Panc1 (cell line): ENCODE measurements at regions not wholly inside any gene's neighbourhood (a gene's known extent, or its start where the extent isn't known, plus 50 kb on each side); places are given as distances from the start of the nearest gene placed in this dataset.

Source experiments
- ATAC-seq: fragments of 200-7000 bp; cut with Tn5 transposase; 2 replicates; pipeline ENCODE4 v1.9.1; 2020; ENCODE audit warnings: mild to moderate bottlenecking, moderate library complexity
- BruUV-seq: library from RNA; stranded (reverse); fragments of 400-500 nt; replicated peaks from 2 replicates; lab custom pipeline; 2021; lab: Mats Ljungman, UMichigan
- CTCF ChIA-PET: fragments of 300-600 bp; sonication (Branson Sonifier 250); formaldehyde crosslinking; loops from one replicate; lab custom pipeline; 2022; ENCODE audit warnings: antibody characterized with exemption; lab: Charles Lee
- POLR2A ChIA-PET: fragments of 300-600 bp; sonication (Branson Sonifier 250); formaldehyde crosslinking; loops from one replicate; lab custom pipeline; 2022; ENCODE audit warnings: antibody characterized with exemption; lab: Charles Lee
- DNase-seq: peaks from one replicate; pipeline ENCODE4 v3.0.0-alpha.2; 2010; ENCODE audit warnings: low read depth, low spot score
- H3K27ac ChIP-seq: 2 replicates; pipeline ENCODE4 v1.5.1; 2011; ENCODE audit warnings: mild to moderate bottlenecking, low read length, inconsistent platforms
- H3K27me3 ChIP-seq: fragments of 200-500 bp; sonication (Bioruptor generic); 2 replicates; pipeline ENCODE4 v1.6.0; 2014; ENCODE audit warnings: low read length, inconsistent platforms; ENCODE audit not compliant: control insufficient read depth, insufficient read depth
- H3K36me3 ChIP-seq: fragments of 200-500 bp; sonication (Bioruptor generic); 2 replicates; pipeline ENCODE4 v1.5.1; 2014; ENCODE audit warnings: inconsistent platforms, mild to moderate bottlenecking, low read length, moderate library complexity; ENCODE audit not compliant: control insufficient read depth, insufficient read depth
- H3K4me1 ChIP-seq: 2 replicates; pipeline ENCODE4 v1.5.1; 2011; ENCODE audit warnings: inconsistent platforms, mild to moderate bottlenecking, low read length, moderate library complexity; ENCODE audit not compliant: control insufficient read depth, insufficient read depth
- H3K4me3 ChIP-seq, 2 experiments: 2 replicates each; pipeline ENCODE4 v1.5.1; 2011 to 2012; ENCODE audit warnings: low read depth in 2 of 2, low read length in 2 of 2, mild to moderate bottlenecking in 2 of 2, inconsistent platforms in 1 of 2, moderate library complexity in 1 of 2
- H3K9me3 ChIP-seq: fragments of 200-500 bp; sonication (Bioruptor generic); 2 replicates; pipeline ENCODE4 v1.5.1; 2014; ENCODE audit warnings: low read depth, mild to moderate bottlenecking, inconsistent platforms, low read length, moderate library complexity; ENCODE audit not compliant: control insufficient read depth, insufficient read depth
- POLR2AphosphoS5 ChIP-seq: IDR thresholded peaks from 2 replicates; pipeline ENCODE4 v1.6.1; 2012; ENCODE audit warnings: mild to moderate bottlenecking, low read depth, low read length, moderate library complexity
- SIN3A ChIP-seq: IDR thresholded peaks from 2 replicates; pipeline ENCODE4 v1.6.1; 2012; ENCODE audit warnings: low read depth, mild to moderate bottlenecking, low read length, moderate library complexity, borderline replicate concordance; ENCODE audit not compliant: insufficient read depth
- TCF7L2 ChIP-seq: IDR thresholded peaks from 2 replicates; pipeline ENCODE4 v1.6.1; 2011; ENCODE audit warnings: mild to moderate bottlenecking, low read depth, low read length, inconsistent platforms
- in situ Hi-C: cut with HindIII; loops from 2 replicates; pipeline ENCODE4 v1.10.0; 2016; ENCODE audit warnings: low sequenced_read_pairs, low pct_unique_long_range_greater_than_20kb
- intact Hi-C: fragments of 100-400 bp; cut with micrococcal nuclease; formaldehyde crosslinking; loops from one replicate; pipeline ENCODE4 v1.10.0; 2022; ENCODE audit not compliant: unreplicated experiment
- TF ChIP-seq, protein P1 (sequence below), 2 experiments: IDR thresholded peaks; 2 replicates each; pipeline ENCODE4 v1.6.1; 2011 to 2012; ENCODE audit warnings: low read depth in 2 of 2, control low read depth in 1 of 2, low read length in 1 of 2, mild to moderate bottlenecking in 1 of 2, moderate library complexity in 1 of 2; ENCODE audit not compliant: insufficient read depth in 1 of 2
- TF ChIP-seq, protein P2 (sequence below): fragments of 450-650 bp; IDR thresholded peaks from 2 replicates; pipeline ENCODE4 v1.5.1; 2017; ENCODE audit warnings: mild to moderate bottlenecking

DNA sequence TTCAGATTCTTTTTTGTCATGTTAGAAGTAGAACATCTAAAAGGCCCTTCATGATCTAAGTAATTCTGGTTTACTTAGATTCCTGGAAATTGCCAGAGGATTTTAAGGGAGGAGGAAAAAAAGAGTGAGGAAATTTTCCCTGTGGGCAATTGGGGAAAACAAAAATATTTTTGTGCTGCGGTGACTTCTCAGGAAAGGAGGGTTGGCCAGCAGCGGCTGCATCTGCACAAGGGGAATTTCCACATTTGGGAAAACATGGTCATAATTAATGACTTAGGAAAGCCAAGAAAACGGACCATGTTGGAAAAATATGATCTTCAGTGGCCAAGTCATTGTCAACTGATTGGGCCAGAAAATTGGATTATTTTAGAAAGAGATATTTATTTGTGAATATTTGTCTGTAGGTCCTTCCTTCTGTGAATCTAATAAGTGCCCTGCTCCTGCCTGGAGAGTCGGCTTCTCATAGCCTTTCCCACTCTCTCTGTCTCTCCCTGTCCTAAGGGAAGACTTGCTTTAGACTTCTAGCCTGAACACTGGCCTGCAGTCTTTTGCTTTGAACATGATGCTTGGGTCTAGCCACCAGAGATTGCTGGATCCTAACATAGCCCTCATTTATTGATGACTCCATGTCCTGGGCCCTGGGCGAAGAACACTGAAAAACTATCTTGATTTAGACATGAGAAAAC, 124.2 kb upstream of the MKLN1 start:
- ChIA-PET CTCF (no interaction called here), POLR2A (no interaction called here)
- no peak for TF ChIP-seq SIN3A
- TF ChIP-seq, protein P1, sequence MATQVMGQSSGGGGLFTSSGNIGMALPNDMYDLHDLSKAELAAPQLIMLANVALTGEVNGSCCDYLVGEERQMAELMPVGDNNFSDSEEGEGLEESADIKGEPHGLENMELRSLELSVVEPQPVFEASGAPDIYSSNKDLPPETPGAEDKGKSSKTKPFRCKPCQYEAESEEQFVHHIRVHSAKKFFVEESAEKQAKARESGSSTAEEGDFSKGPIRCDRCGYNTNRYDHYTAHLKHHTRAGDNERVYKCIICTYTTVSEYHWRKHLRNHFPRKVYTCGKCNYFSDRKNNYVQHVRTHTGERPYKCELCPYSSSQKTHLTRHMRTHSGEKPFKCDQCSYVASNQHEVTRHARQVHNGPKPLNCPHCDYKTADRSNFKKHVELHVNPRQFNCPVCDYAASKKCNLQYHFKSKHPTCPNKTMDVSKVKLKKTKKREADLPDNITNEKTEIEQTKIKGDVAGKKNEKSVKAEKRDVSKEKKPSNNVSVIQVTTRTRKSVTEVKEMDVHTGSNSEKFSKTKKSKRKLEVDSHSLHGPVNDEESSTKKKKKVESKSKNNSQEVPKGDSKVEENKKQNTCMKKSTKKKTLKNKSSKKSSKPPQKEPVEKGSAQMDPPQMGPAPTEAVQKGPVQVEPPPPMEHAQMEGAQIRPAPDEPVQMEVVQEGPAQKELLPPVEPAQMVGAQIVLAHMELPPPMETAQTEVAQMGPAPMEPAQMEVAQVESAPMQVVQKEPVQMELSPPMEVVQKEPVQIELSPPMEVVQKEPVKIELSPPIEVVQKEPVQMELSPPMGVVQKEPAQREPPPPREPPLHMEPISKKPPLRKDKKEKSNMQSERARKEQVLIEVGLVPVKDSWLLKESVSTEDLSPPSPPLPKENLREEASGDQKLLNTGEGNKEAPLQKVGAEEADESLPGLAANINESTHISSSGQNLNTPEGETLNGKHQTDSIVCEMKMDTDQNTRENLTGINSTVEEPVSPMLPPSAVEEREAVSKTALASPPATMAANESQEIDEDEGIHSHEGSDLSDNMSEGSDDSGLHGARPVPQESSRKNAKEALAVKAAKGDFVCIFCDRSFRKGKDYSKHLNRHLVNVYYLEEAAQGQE (IDR thresholded peaks at IDR 0.05; ENCODE audit: insufficient read depth in 1 of 2, low read depth in 2 of 2, low read length in 1 of 2) = no peak
- TF ChIP-seq TCF7L2 = no peak
- TF ChIP-seq POLR2AphosphoS5 = no peak
- TF ChIP-seq, protein P2, sequence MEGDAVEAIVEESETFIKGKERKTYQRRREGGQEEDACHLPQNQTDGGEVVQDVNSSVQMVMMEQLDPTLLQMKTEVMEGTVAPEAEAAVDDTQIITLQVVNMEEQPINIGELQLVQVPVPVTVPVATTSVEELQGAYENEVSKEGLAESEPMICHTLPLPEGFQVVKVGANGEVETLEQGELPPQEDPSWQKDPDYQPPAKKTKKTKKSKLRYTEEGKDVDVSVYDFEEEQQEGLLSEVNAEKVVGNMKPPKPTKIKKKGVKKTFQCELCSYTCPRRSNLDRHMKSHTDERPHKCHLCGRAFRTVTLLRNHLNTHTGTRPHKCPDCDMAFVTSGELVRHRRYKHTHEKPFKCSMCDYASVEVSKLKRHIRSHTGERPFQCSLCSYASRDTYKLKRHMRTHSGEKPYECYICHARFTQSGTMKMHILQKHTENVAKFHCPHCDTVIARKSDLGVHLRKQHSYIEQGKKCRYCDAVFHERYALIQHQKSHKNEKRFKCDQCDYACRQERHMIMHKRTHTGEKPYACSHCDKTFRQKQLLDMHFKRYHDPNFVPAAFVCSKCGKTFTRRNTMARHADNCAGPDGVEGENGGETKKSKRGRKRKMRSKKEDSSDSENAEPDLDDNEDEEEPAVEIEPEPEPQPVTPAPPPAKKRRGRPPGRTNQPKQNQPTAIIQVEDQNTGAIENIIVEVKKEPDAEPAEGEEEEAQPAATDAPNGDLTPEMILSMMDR = no peak
- ATAC-seq (no peak), DNase-seq (no peak)
- Histone ChIP-seq H3K4me3 (no peak overlapping the region), H3K27me3 (no peaks in the 10 kb centered on the region), H3K9me3 (no peaks in the 10 kb centered on the region), H3K4me1 (no peaks in the 10 kb centered on the region), H3K36me3 (no peaks in the 10 kb centered on the region), H3K27ac (no peak overlapping the region)
- in situ Hi-C loops (no loop called here), intact Hi-C loops (no loop called here)
- BruUV-seq = no TSS peak

DNA sequence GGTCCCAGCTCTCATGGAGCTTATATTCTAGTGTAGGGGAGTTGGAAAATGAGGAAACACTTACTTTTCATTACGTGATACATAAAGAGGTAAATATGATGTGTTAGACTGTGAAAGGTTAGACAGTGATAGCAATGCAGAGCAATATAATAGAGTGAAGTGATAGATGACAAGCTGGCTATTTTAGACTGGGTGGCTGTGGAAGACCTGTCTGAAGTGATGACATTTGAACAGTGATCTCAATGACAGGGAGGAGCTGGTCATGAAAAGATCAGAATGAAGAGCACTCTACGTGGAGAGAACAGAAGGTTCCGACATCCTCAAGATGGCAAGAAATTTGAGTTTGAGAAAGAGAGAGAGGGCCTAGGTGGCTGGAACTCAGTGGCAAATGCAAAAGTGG, 118.9 kb upstream of the MKLN1 start:
- intact Hi-C loops = no loop called here
- CTCF ChIA-PET = no interaction called here

More for the DNA sequence above, 118.9 kb upstream of the MKLN1 start:
- BruUV-seq = no TSS peak
- in situ Hi-C loops = no loop called here
- DNase-seq (no peak), ATAC-seq (no peak)
- H3K27me3 ChIP-seq = no peaks in the 10 kb centered on the region
- no peak for TF ChIP-seq POLR2AphosphoS5
- TF ChIP-seq SIN3A = no peak
- TF ChIP-seq, protein P1 (IDR thresholded peaks at IDR 0.05; ENCODE audit: insufficient read depth in 1 of 2, low read depth in 2 of 2, low read length in 1 of 2) = no peak
- no peak for TF ChIP-seq TCF7L2
- TF ChIP-seq, protein P2 = no peak
- H3K9me3 ChIP-seq = no peaks in the 10 kb centered on the region
- no peak overlapping the region for H3K4me3 ChIP-seq
- POLR2A ChIA-PET = no interaction called here
- no peaks in the 10 kb centered on the region for H3K4me1 ChIP-seq
- no peaks in the 10 kb centered on the region for H3K36me3 ChIP-seq
- H3K27ac ChIP-seq = no peak overlapping the region
